Breast epithelium (tissue), 3 donors: ENCODE measurements at regions not wholly inside any gene's neighbourhood (a gene's known extent, or its start where the extent isn't known, plus 50 kb on each side); places are given as distances from the start of the nearest gene placed in this dataset.

Experiments
- CTCF ChIP-seq, 3 donors: fragments of 450-650 bp; IDR thresholded peaks; one replicate each; pipeline ENCODE4 v1.5.1; 2016 to 2017; ENCODE audit warnings: antibody characterized with exemption in 3 of 3, mild to moderate bottlenecking in 3 of 3, moderate library complexity in 3 of 3
- POLR2A ChIP-seq: fragments of 450-650 bp; IDR thresholded peaks from one replicate; pipeline ENCODE4 v1.6.1; 2016; ENCODE audit warnings: antibody characterized with exemption, mild to moderate bottlenecking, moderate library complexity
- POLR2AphosphoS5 ChIP-seq, 3 donors: sonication (generic); formaldehyde crosslinking; IDR thresholded peaks; one replicate each; pipeline ENCODE4 v1.6.1; 2017; ENCODE audit warnings: antibody characterized with exemption in 3 of 3

GRCh38 chr11:37988031-37988430 is 1390.0 kb upstream of the RAG2 start:
- TF ChIP-seq CTCF (IDR thresholded peaks at IDR 0.05) (no peak), POLR2A (no peak), POLR2AphosphoS5 (IDR thresholded peaks at IDR 0.05) (no peak)
